H1 (cell line): ENCODE measurements at regions not wholly inside any gene's neighbourhood (a gene's known extent, or its start where the extent isn't known, plus 50 kb on each side); places are given as distances from the start of the nearest gene placed in this dataset.

ENCODE experiments used
- CTCF ChIA-PET: fragments of 300-600 bp; sonication (Branson Sonifier 250); formaldehyde crosslinking; loops from one replicate; lab custom pipeline; 2021; ENCODE audit not compliant: partially characterized antibody; lab: Charles Lee
- POLR2A ChIA-PET: fragments of 300-600 bp; sonication (Branson Sonifier 250); formaldehyde crosslinking; loops from one replicate; lab custom pipeline; 2021; ENCODE audit warnings: inconsistent platforms; ENCODE audit not compliant: partially characterized antibody; lab: Charles Lee
- DNase-seq, 2 experiments: peaks; one replicate each; pipeline versions ENCODE4 v3.0.0 to v3.0.0-alpha.2; 2010 to 2022; ENCODE audit warnings: low spot score in 2 of 2, low read depth in 1 of 2, mixed read lengths in 1 of 2
- FAIRE-seq: peaks from 2 replicates; lab custom pipeline; 2011; peaks lifted over from hg19 to GRCh38; lab: Jason Lieb, UNC
- H2AFZ ChIP-seq: 2 replicates; pipeline ENCODE4 v1.8.1; 2012; ENCODE audit warnings: low read length, inconsistent platforms
- H2AK5ac ChIP-seq: 2 replicates; pipeline ENCODE4 v1.6.1; 2013; ENCODE audit warnings: low read depth, low read length
- H2BK120ac ChIP-seq: replicated peaks from 2 replicates; pipeline ENCODE3; 2013; ENCODE audit warnings: low read depth, low read length, inconsistent platforms
- H2BK12ac ChIP-seq: 2 replicates; pipeline ENCODE4 v1.6.1; 2013; ENCODE audit warnings: low read depth, low read length
- H2BK15ac ChIP-seq: 2 replicates; pipeline ENCODE4 v1.6.1; 2013; ENCODE audit warnings: low read length
- H2BK20ac ChIP-seq: 2 replicates; pipeline ENCODE4 v1.6.1; 2013; ENCODE audit warnings: low read length
- H2BK5ac ChIP-seq: 2 replicates; pipeline ENCODE4 v1.6.1; 2013; ENCODE audit warnings: low read depth, low read length
- H3K14ac ChIP-seq: 2 replicates; pipeline ENCODE4 v1.6.1; 2013; ENCODE audit warnings: inconsistent platforms; ENCODE audit not compliant: insufficient read length
- H3K18ac ChIP-seq: 2 replicates; pipeline ENCODE4 v1.6.1; 2013; ENCODE audit warnings: low read length; ENCODE audit errors: extremely low read depth
- H3K23ac ChIP-seq: 2 replicates; pipeline ENCODE4 v1.6.1; 2013; ENCODE audit warnings: inconsistent platforms; ENCODE audit not compliant: insufficient read length
- H3K23me2 ChIP-seq: 2 replicates; pipeline ENCODE4 v1.6.1; 2013; ENCODE audit warnings: low read depth, low read length
- H3K27ac ChIP-seq: 2 replicates; pipeline ENCODE4 v1.6.1; 2011; ENCODE audit warnings: low read depth, low read length, inconsistent platforms
- H3K27me3 ChIP-seq, 4 experiments: replicated peaks in 1 of 4; 1 replicate in 1 of 4; 2 replicates in 3 of 4; pipeline versions ENCODE4 v1.6.1 to v1.8.1; 2011 to 2013; ENCODE audit warnings: low read length in 3 of 4, mild to moderate bottlenecking in 3 of 4, inconsistent platforms in 2 of 4, mixed read lengths in 2 of 4, moderate library complexity in 1 of 4; ENCODE audit not compliant: control insufficient read depth in 3 of 4, insufficient read depth in 3 of 4; ENCODE audit errors: extremely low read depth in 1 of 4
- H3K36me3 ChIP-seq, 4 experiments: 2 replicates each; pipeline versions ENCODE4 v1.6.1 to v1.8.1; 2011 to 2013; ENCODE audit warnings: mild to moderate bottlenecking in 4 of 4, low read length in 3 of 4, moderate library complexity in 2 of 4, control low read depth in 1 of 4, inconsistent platforms in 1 of 4; ENCODE audit not compliant: insufficient read depth in 4 of 4, control insufficient read depth in 2 of 4
- H3K4ac ChIP-seq: replicated peaks from 2 replicates; pipeline ENCODE3; 2013; ENCODE audit warnings: low read length, low read depth, mixed read lengths, inconsistent platforms; ENCODE audit not compliant: insufficient read length
- H3K4me1 ChIP-seq, 4 experiments: replicated peaks in 1 of 4; 1 replicate in 1 of 4; 2 replicates in 3 of 4; pipeline versions ENCODE4 v1.6.1 to v1.8.1; 2011 to 2013; ENCODE audit warnings: low read length in 3 of 4, inconsistent platforms in 2 of 4, mixed read lengths in 1 of 4; ENCODE audit not compliant: insufficient read depth in 4 of 4, control insufficient read depth in 3 of 4
- H3K4me2 ChIP-seq, 2 experiments: 2 replicates each; pipeline versions ENCODE4 v1.6.1 to v1.8.1; 2011 to 2013; ENCODE audit warnings: low read depth in 2 of 2, low read length in 2 of 2, control low read depth in 1 of 2, inconsistent platforms in 1 of 2, mild to moderate bottlenecking in 1 of 2; ENCODE audit not compliant: insufficient read depth in 1 of 2
- H3K4me3 ChIP-seq, 4 experiments: fragments of 200-600, 300-600 bp in 1 of 4; sonication (generic), shearing (Covaris generic), sonication (Bioruptor Twin) in 1 of 4; 2 replicates each; pipeline versions ENCODE4 v1.5.1 to v1.8.1; 2011 to 2016; ENCODE audit warnings: low read length in 4 of 4, low read depth in 3 of 4, control low read depth in 2 of 4, inconsistent platforms in 2 of 4, mild to moderate bottlenecking in 2 of 4, mixed read lengths in 1 of 4, moderate library complexity in 1 of 4; ENCODE audit not compliant: insufficient read depth in 2 of 4; ENCODE audit errors: extremely low read depth in 1 of 4
- H3K56ac ChIP-seq: replicated peaks from 2 replicates; pipeline ENCODE3; 2013; ENCODE audit warnings: low read depth, mild to moderate bottlenecking, mixed read lengths, low read length, inconsistent platforms; ENCODE audit not compliant: insufficient read length
- H3K79me1 ChIP-seq: 2 replicates; pipeline ENCODE4 v1.6.1; 2013; ENCODE audit warnings: low read depth, low read length, control low read depth
- H3K79me2 ChIP-seq, 2 experiments: 2 replicates each; pipeline versions ENCODE4 v1.6.1 to v1.8.1; 2012 to 2013; ENCODE audit warnings: low read length in 2 of 2, mild to moderate bottlenecking in 2 of 2, inconsistent platforms in 1 of 2; ENCODE audit not compliant: insufficient read depth in 2 of 2, control insufficient read depth in 1 of 2
- H3K9ac ChIP-seq, 4 experiments: replicated peaks in 1 of 4; 1 replicate in 1 of 4; 2 replicates in 3 of 4; pipeline versions ENCODE4 v1.6.1 to v1.8.1; 2011 to 2013; ENCODE audit warnings: low read depth in 3 of 4, low read length in 3 of 4, control low read depth in 2 of 4, mild to moderate bottlenecking in 2 of 4, moderate library complexity in 2 of 4, inconsistent platforms in 1 of 4; ENCODE audit errors: extremely low read depth in 1 of 4
- H3K9me3 ChIP-seq, 2 experiments: 2 replicates each; pipeline versions ENCODE4 v1.6.1 to v1.8.1; 2012 to 2013; ENCODE audit warnings: mild to moderate bottlenecking in 2 of 2, moderate library complexity in 2 of 2, control low read depth in 1 of 2, inconsistent platforms in 1 of 2, low read depth in 1 of 2, low read length in 1 of 2, mixed read lengths in 1 of 2; ENCODE audit not compliant: insufficient read depth in 2 of 2
- H4K20me1 ChIP-seq, 2 experiments: replicated peaks in 1 of 2; 2 replicates each; pipeline versions ENCODE3 to v1.8.1; 2011 to 2013; ENCODE audit warnings: inconsistent platforms in 2 of 2, low read length in 2 of 2, mild to moderate bottlenecking in 1 of 2; ENCODE audit not compliant: insufficient read depth in 2 of 2, control insufficient read depth in 1 of 2
- H4K5ac ChIP-seq: 2 replicates; pipeline ENCODE4 v1.6.1; 2013; ENCODE audit warnings: low read length, low read depth, mixed read lengths, inconsistent platforms; ENCODE audit not compliant: insufficient read length
- H4K8ac ChIP-seq: 2 replicates; pipeline ENCODE4 v1.8.0; 2013; ENCODE audit warnings: mild to moderate bottlenecking, moderate library complexity, low read length, inconsistent platforms; ENCODE audit not compliant: insufficient read depth; ENCODE audit errors: extremely low read depth
- H4K91ac ChIP-seq: replicated peaks from 2 replicates; pipeline ENCODE3; 2013; ENCODE audit warnings: low read length, mixed read lengths, inconsistent platforms; ENCODE audit not compliant: insufficient read length
- CHD7 ChIP-seq: fragments of 300-600 bp; sonication (generic); IDR thresholded peaks from 2 replicates; pipeline ENCODE4 v1.7.1; 2012; ENCODE audit warnings: low read length, moderate library complexity, mild to moderate bottlenecking, inconsistent platforms; ENCODE audit not compliant: insufficient replicate concordance
- WGBS, 2 experiments: shearing (Covaris generic) in 1 of 2; methylation state at CpG; one replicate each; pipeline versions ENCODE4 v1.1.6 to v1.1.7; 2013 to 2015; ENCODE audit warnings: low lambda C conversion rate in 2 of 2, mixed read lengths in 2 of 2, inconsistent platforms in 1 of 2, low coverage in 1 of 2, missing lambda C conversion rate in 1 of 2; ENCODE audit not compliant: insufficient replicate concordance in 2 of 2, insufficient coverage in 1 of 2, insufficient read length in 1 of 2; ENCODE audit errors: extremely low coverage in 1 of 2, missing lambda C conversion rate in 1 of 2; 5-methylcytosine and 5-hydroxymethylcytosine counted together

GRCh38 chr3:147900851-147901250 is 491.7 kb downstream of the ZIC1 start:
- WGBS, 2 experiments: 96% methylated on average over 3 of the region's 3 CpGs; no CpG with 5 or more reads in 1 of the 2 experiments
- Histone ChIP-seq H3K4me2 (no peak overlapping the region), H3K27ac (no peak overlapping the region), H3K4me1 (no peaks in the 10 kb centered on the region; a peak in 1 of 7 replicates), H2BK20ac (no peak overlapping the region), H4K8ac (no peak overlapping the region), H2BK12ac (no peak overlapping the region), H2AK5ac (no peak overlapping the region), H3K4ac (no peak overlapping the region), H3K56ac (no peak overlapping the region), H3K9ac (no peak overlapping the region), H3K36me3 (no peaks in the 10 kb centered on the region), H4K20me1 (no peaks in the 10 kb centered on the region), H3K79me1 (no peaks in the 10 kb centered on the region), H4K5ac (no peak overlapping the region), H3K79me2 (no peaks in the 10 kb centered on the region), H3K18ac (no peak overlapping the region), H3K9me3 (peaks cover 0 to 6% of the 10 kb centered on the region in 2 experiments; a peak in 1 of 4 replicates), H3K23me2 (no peaks in the 10 kb centered on the region), H4K91ac (no peak overlapping the region), H2BK120ac (no peak overlapping the region), H3K14ac (no peak overlapping the region), H3K4me3 (no peak overlapping the region), H2BK5ac (no peak overlapping the region), H2AFZ (no peak overlapping the region), H3K27me3 (no peaks in the 10 kb centered on the region), H2BK15ac (no peak overlapping the region), H3K23ac (no peak overlapping the region)
- FAIRE-seq (no peak), DNase-seq (no peak)
- CTCF ChIA-PET: no interaction called here
- POLR2A ChIA-PET: no interaction called here
- no peak for TF ChIP-seq CHD7
